Endothelial cell of umbilical vein (primary cell): ENCODE measurements at regions not wholly inside any gene's neighbourhood (a gene's known extent, or its start where the extent isn't known, plus 50 kb on each side); places are given as distances from the start of the nearest gene placed in this dataset.
"Not testable (repeated sequence)": the region's sequence is repeated elsewhere in the genome, so short reads cannot be mapped to it uniquely, and the experiment has no call there.

Source experiments
- BruUV-seq: library from RNA; stranded (reverse); fragments of 400-500 nt; replicated peaks from 2 replicates; lab custom pipeline; 2021; lab: Mats Ljungman, UMichigan
- CTCF ChIA-PET: fragments of 300-600, 350-600 bp; sonication (Branson Sonifier 250); formaldehyde crosslinking; loops from one replicate; lab custom pipeline; 2021; ENCODE audit warnings: antibody characterized with exemption, inconsistent platforms; lab: Charles Lee
- POLR2A ChIA-PET: fragments of 300-600, 350-600 bp; sonication (Branson Sonifier 250); formaldehyde crosslinking; loops from one replicate; lab custom pipeline; 2021; ENCODE audit warnings: antibody characterized with exemption, inconsistent platforms; lab: Charles Lee
- DNase-seq: peaks from one replicate; pipeline ENCODE4 v3.0.0-alpha.2; 2011; ENCODE audit warnings: low read depth, low spot score
- FAIRE-seq: peaks from 2 replicates; lab custom pipeline; 2011; peaks lifted over from hg19 to GRCh38; lab: Jason Lieb, UNC
- H2AFZ ChIP-seq: 2 replicates; pipeline ENCODE4 v1.6.0; 2012; ENCODE audit warnings: low read depth, low read length, control low read depth, inconsistent platforms
- H3K27ac ChIP-seq: 2 replicates; pipeline ENCODE4 v1.5.1; 2011; ENCODE audit warnings: low read depth, mild to moderate bottlenecking, control low read depth, low read length, moderate library complexity; ENCODE audit not compliant: insufficient read depth
- H3K27me3 ChIP-seq, 2 experiments: 2 replicates each; pipeline versions ENCODE4 v1.6.0 to v1.6.1; 2011; ENCODE audit warnings: low read length in 2 of 2, mixed read lengths in 1 of 2; ENCODE audit not compliant: control insufficient read depth in 2 of 2, insufficient read depth in 2 of 2
- H3K36me3 ChIP-seq, 2 experiments: 2 replicates in 1 of 2; 3 replicates in 1 of 2; pipeline ENCODE4 v1.5.1; 2011; ENCODE audit warnings: low read length in 2 of 2, mild to moderate bottlenecking in 1 of 2, moderate library complexity in 1 of 2; ENCODE audit not compliant: control insufficient read depth in 2 of 2, insufficient read depth in 2 of 2; ENCODE audit errors: extremely low read depth in 1 of 2
- H3K4me1 ChIP-seq: 3 replicates; pipeline ENCODE4 v1.5.1; 2011; ENCODE audit warnings: mild to moderate bottlenecking, low read length; ENCODE audit not compliant: control insufficient read depth, insufficient read depth; ENCODE audit errors: extremely low read depth
- H3K4me2 ChIP-seq: 2 replicates; pipeline ENCODE4 v1.6.1; 2011; ENCODE audit warnings: low read length, control low read depth, mixed read lengths; ENCODE audit not compliant: insufficient read depth
- H3K4me3 ChIP-seq, 3 experiments: fragments of 200-600 bp in 1 of 3; sonication (generic), shearing (Covaris generic) in 1 of 3; replicated peaks in 1 of 3; 2 replicates each; pipeline ENCODE4 v1.5.1; 2011 to 2016; ENCODE audit warnings: control low read depth in 3 of 3, low read length in 3 of 3, mild to moderate bottlenecking in 2 of 3, inconsistent platforms in 1 of 3, low read depth in 1 of 3, moderate library complexity in 1 of 3; ENCODE audit not compliant: insufficient read depth in 1 of 3
- H3K79me2 ChIP-seq: 2 replicates; pipeline ENCODE4 v1.6.0; 2012; ENCODE audit warnings: low read length, inconsistent platforms; ENCODE audit not compliant: control insufficient read depth, insufficient read depth
- H3K9ac ChIP-seq: replicated peaks from 2 replicates; pipeline ENCODE3; 2011; ENCODE audit warnings: low read length, control low read depth; ENCODE audit not compliant: insufficient read depth; ENCODE audit errors: extremely low read depth
- H3K9me1 ChIP-seq: replicated peaks from 3 replicates; pipeline ENCODE4 v1.6.0; 2011; ENCODE audit warnings: mild to moderate bottlenecking, low read length; ENCODE audit not compliant: control insufficient read depth, insufficient read depth; ENCODE audit errors: extremely low read depth
- H3K9me3 ChIP-seq: replicated peaks from 2 replicates; pipeline ENCODE4 v1.5.1; 2012; ENCODE audit warnings: low read length, inconsistent platforms; ENCODE audit not compliant: control insufficient read depth, insufficient read depth
- H4K20me1 ChIP-seq: replicated peaks from 2 replicates; pipeline ENCODE3; 2011; ENCODE audit warnings: mild to moderate bottlenecking, low read length; ENCODE audit not compliant: control insufficient read depth, insufficient read depth; ENCODE audit errors: extremely low read depth
- EZH2 ChIP-seq: IDR thresholded peaks from 2 replicates; pipeline ENCODE4 v1.6.1; 2012; ENCODE audit warnings: borderline replicate concordance, low read depth, mild to moderate bottlenecking, moderate library complexity, low read length, inconsistent platforms; ENCODE audit not compliant: severe bottlenecking
- FOS ChIP-seq: IDR thresholded peaks from 2 replicates; pipeline ENCODE4 v1.6.1; 2011; ENCODE audit warnings: mild to moderate bottlenecking, low read length, moderate library complexity, borderline replicate concordance; ENCODE audit not compliant: insufficient read depth
- GATA2 ChIP-seq: IDR thresholded peaks from 2 replicates; pipeline ENCODE4 v1.7.0; 2011; ENCODE audit warnings: low read depth, mild to moderate bottlenecking, moderate library complexity, mixed read lengths, low read length; ENCODE audit not compliant: insufficient read length, insufficient read depth
- JUN ChIP-seq: IDR thresholded peaks from 2 replicates; pipeline ENCODE4 v1.6.1; 2011; ENCODE audit warnings: borderline replicate concordance, low read depth; ENCODE audit not compliant: insufficient read length, insufficient read depth
- MYC ChIP-seq: IDR thresholded peaks from one replicate; pipeline ENCODE4 v1.6.1; 2011; ENCODE audit warnings: mild to moderate bottlenecking, low read depth, low read length
- POLR2AphosphoS5 ChIP-seq: IDR thresholded peaks from 2 replicates; pipeline ENCODE4 v1.6.1; 2012; ENCODE audit warnings: low read depth, mild to moderate bottlenecking, control low read depth, low read length, moderate library complexity; ENCODE audit not compliant: insufficient read depth
- dilution Hi-C: fragments of 300-500 bp; cut with MboI; formaldehyde crosslinking; loops from one replicate; pipeline ENCODE4 v1.15.0; 2019; ENCODE audit warnings: low sequenced_read_pairs; ENCODE audit not compliant: extremely low pct_ligation_motif_present
- intact Hi-C: fragments of 100-400 bp; cut with micrococcal nuclease; formaldehyde crosslinking; loops from one replicate; pipeline ENCODE4 v1.10.0; 2022
- TF ChIP-seq, protein P1 (sequence below), 2 donors: IDR thresholded peaks; 1 replicate in 1 of 2; 2 replicates in 1 of 2; pipeline ENCODE4 v1.5.1; 2011; ENCODE audit warnings: low read length in 2 of 2, mild to moderate bottlenecking in 2 of 2, moderate library complexity in 2 of 2, control low read depth in 1 of 2, inconsistent platforms in 1 of 2, low read depth in 1 of 2; ENCODE audit not compliant: insufficient read depth in 1 of 2; ENCODE audit errors: extremely low read depth in 1 of 2
- TF ChIP-seq, protein P2 (sequence below): IDR thresholded peaks from 2 replicates; pipeline ENCODE4 v1.6.1; 2011; ENCODE audit not compliant: insufficient read depth, insufficient read length

DNA sequence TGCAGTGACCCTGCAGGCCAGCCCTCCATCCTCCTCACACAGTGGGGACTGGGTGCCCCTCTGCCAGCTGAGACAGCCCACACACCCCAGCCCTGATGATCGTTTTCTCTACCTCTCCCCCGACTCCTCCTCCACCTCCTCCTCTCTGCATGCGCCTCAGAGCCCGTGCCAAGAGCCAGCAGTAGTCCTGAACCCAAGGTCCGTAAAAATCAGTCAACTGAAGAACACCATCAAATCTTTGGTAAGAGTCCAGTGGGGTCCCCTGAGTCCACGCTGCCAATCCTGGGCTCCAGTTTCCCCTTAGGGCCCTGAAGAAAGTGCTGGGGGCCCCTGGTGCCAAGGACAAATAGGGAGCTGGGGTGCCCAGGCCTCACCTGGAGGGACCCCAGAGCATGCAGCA, 109.3 kb upstream of the FAN1 start:
- H3K27ac ChIP-seq, result no peak overlapping the region
- DNase-seq, result no peak
- no peak overlapping the region for H3K4me2 ChIP-seq
- BruUV-seq, result no TSS peak
- H3K9ac ChIP-seq, result no peak overlapping the region
- CTCF ChIA-PET, result no interaction called here
- no peaks in the 10 kb centered on the region for H3K9me3 ChIP-seq
- intact Hi-C loops (no loop called here), dilution Hi-C loops (no loop called here)
- no peaks in the 10 kb centered on the region for H3K4me1 ChIP-seq
- no peak overlapping the region for H2AFZ ChIP-seq
- no peak for FAIRE-seq
- no peaks in the 10 kb centered on the region for H3K79me2 ChIP-seq
- no peak for TF ChIP-seq MYC
- TF ChIP-seq FOS, result no peak
- no peak for TF ChIP-seq EZH2
- no peak for TF ChIP-seq GATA2
- TF ChIP-seq, protein P1, sequence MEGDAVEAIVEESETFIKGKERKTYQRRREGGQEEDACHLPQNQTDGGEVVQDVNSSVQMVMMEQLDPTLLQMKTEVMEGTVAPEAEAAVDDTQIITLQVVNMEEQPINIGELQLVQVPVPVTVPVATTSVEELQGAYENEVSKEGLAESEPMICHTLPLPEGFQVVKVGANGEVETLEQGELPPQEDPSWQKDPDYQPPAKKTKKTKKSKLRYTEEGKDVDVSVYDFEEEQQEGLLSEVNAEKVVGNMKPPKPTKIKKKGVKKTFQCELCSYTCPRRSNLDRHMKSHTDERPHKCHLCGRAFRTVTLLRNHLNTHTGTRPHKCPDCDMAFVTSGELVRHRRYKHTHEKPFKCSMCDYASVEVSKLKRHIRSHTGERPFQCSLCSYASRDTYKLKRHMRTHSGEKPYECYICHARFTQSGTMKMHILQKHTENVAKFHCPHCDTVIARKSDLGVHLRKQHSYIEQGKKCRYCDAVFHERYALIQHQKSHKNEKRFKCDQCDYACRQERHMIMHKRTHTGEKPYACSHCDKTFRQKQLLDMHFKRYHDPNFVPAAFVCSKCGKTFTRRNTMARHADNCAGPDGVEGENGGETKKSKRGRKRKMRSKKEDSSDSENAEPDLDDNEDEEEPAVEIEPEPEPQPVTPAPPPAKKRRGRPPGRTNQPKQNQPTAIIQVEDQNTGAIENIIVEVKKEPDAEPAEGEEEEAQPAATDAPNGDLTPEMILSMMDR (IDR thresholded peaks at IDR 0.05; ENCODE audit: extremely low read depth in 1 of 2, insufficient read depth in 1 of 2, low read depth in 1 of 2, low read length in 2 of 2), result no peak
- TF ChIP-seq POLR2AphosphoS5, result no peak
- TF ChIP-seq, protein P2, sequence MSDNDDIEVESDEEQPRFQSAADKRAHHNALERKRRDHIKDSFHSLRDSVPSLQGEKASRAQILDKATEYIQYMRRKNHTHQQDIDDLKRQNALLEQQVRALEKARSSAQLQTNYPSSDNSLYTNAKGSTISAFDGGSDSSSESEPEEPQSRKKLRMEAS, result no peak
- TF ChIP-seq JUN, result no peak
- H4K20me1 ChIP-seq, result no peaks in the 10 kb centered on the region
- POLR2A ChIA-PET, result no interaction called here
- H3K4me3 ChIP-seq, result no peak overlapping the region
- no peaks in the 10 kb centered on the region for H3K9me1 ChIP-seq
- no peaks in the 10 kb centered on the region for H3K36me3 ChIP-seq
- peaks cover 0 to 2% of the 10 kb centered on the region in 2 experiments for H3K27me3 ChIP-seq

DNA sequence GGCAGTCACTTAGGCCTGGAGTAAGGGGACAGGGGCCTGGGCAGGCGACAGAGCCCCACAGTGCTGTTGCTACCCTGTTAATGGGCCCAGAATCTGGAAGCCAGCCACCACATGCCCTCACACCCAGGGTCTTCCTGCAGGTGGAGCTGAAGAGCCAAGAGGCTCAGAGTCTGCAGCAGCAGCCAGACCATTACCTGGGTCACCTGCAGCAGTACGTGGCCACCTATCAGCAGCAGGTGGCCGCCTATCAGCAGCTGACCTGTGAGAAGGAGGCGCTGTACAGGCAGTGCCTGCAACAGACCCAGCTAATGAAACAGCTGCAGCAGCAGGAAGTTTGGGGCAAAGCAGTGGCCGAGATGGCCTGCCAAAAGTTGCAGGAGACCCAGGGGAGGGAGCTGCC, 104.2 kb upstream of the FAN1 start:
- dilution Hi-C loops, H3K79me2 ChIP-seq, H3K27me3 ChIP-seq, H3K27ac ChIP-seq, H3K4me3 ChIP-seq, H3K36me3 ChIP-seq, POLR2A ChIA-PET, FAIRE-seq, H2AFZ ChIP-seq, H3K9ac ChIP-seq, H3K9me1 ChIP-seq, BruUV-seq, DNase-seq, H3K9me3 ChIP-seq, H3K4me1 ChIP-seq, H3K4me2 ChIP-seq, H4K20me1 ChIP-seq: not testable (repeated sequence)
- intact Hi-C loops, result loop anchor here (5.0 kb wide), 1 partner anchor 348 kb away; no protein-coding TSS in a partner anchor
- CTCF ChIA-PET, result interaction anchor here (1.3 kb wide), 1 partner anchor 330 kb away, joined by 5 read pairs; no protein-coding TSS in a partner anchor
